ENCODE measurements at regions not wholly inside any gene's neighbourhood (a gene's known extent, or its start where the extent isn't known, plus 50 kb on each side); places are given as distances from the start of the nearest gene placed in this dataset.

GRCh38 chr19:27870293-27870692 lies 1342.7 kb downstream of the UQCRFS1 start:
- TF ChIP-seq TAF1 (IDR thresholded peaks at IDR 0.05; ENCODE audit: low read depth) (no peak), FOXM1 (IDR thresholded peaks at IDR 0.05; ENCODE audit: borderline replicate concordance, low read depth) (no peak), ZBTB7A (IDR thresholded peaks at IDR 0.05; ENCODE audit: low read depth) (no peak), YY1 (IDR thresholded peaks at IDR 0.05; ENCODE audit: low read depth) (no peak), TEAD4 (IDR thresholded peaks at IDR 0.05) (no peak), CREB1 (IDR thresholded peaks at IDR 0.05; ENCODE audit: low read depth) (no peak), EP300 (IDR thresholded peaks at IDR 0.05; ENCODE audit: borderline replicate concordance) (no peak), RAD21 (IDR thresholded peaks at IDR 0.05; ENCODE audit: low read depth) (no peak), CEBPB (IDR thresholded peaks at IDR 0.05) (no peak)
- TF ChIP-seq, protein P1, sequence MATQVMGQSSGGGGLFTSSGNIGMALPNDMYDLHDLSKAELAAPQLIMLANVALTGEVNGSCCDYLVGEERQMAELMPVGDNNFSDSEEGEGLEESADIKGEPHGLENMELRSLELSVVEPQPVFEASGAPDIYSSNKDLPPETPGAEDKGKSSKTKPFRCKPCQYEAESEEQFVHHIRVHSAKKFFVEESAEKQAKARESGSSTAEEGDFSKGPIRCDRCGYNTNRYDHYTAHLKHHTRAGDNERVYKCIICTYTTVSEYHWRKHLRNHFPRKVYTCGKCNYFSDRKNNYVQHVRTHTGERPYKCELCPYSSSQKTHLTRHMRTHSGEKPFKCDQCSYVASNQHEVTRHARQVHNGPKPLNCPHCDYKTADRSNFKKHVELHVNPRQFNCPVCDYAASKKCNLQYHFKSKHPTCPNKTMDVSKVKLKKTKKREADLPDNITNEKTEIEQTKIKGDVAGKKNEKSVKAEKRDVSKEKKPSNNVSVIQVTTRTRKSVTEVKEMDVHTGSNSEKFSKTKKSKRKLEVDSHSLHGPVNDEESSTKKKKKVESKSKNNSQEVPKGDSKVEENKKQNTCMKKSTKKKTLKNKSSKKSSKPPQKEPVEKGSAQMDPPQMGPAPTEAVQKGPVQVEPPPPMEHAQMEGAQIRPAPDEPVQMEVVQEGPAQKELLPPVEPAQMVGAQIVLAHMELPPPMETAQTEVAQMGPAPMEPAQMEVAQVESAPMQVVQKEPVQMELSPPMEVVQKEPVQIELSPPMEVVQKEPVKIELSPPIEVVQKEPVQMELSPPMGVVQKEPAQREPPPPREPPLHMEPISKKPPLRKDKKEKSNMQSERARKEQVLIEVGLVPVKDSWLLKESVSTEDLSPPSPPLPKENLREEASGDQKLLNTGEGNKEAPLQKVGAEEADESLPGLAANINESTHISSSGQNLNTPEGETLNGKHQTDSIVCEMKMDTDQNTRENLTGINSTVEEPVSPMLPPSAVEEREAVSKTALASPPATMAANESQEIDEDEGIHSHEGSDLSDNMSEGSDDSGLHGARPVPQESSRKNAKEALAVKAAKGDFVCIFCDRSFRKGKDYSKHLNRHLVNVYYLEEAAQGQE (IDR thresholded peaks at IDR 0.05; ENCODE audit: low read depth), result no peak
- TF ChIP-seq, protein P2, sequence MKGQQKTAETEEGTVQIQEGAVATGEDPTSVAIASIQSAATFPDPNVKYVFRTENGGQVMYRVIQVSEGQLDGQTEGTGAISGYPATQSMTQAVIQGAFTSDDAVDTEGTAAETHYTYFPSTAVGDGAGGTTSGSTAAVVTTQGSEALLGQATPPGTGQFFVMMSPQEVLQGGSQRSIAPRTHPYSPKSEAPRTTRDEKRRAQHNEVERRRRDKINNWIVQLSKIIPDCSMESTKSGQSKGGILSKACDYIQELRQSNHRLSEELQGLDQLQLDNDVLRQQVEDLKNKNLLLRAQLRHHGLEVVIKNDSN (IDR thresholded peaks at IDR 0.05), result no peak
- TF ChIP-seq, protein P3, sequence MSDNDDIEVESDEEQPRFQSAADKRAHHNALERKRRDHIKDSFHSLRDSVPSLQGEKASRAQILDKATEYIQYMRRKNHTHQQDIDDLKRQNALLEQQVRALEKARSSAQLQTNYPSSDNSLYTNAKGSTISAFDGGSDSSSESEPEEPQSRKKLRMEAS (IDR thresholded peaks at IDR 0.05), result no peak

Data from Ishikawa (cell line).